A673 (cell line): ENCODE measurements at regions not wholly inside any gene's neighbourhood (a gene's known extent, or its start where the extent isn't known, plus 50 kb on each side); places are given as distances from the start of the nearest gene placed in this dataset.

Source experiments
- BruUV-seq: library from RNA; stranded (reverse); fragments of 400-500 nt; replicated peaks from 2 replicates; lab custom pipeline; 2021; lab: Mats Ljungman, UMichigan
- CTCF ChIA-PET: fragments of 300-600 bp; sonication (Branson Sonifier 250); formaldehyde crosslinking; loops from one replicate; lab custom pipeline; 2022; ENCODE audit warnings: antibody characterized with exemption; lab: Charles Lee
- POLR2A ChIA-PET: fragments of 300-600 bp; sonication (Branson Sonifier 250); formaldehyde crosslinking; loops from one replicate; lab custom pipeline; 2022; ENCODE audit warnings: antibody characterized with exemption; ENCODE audit not compliant: low non-redundant PET; lab: Charles Lee
- DNase-seq: peaks from one replicate; pipeline ENCODE4 v3.0.0-alpha.2; 2015; ENCODE audit warnings: low spot score
- H3K27ac ChIP-seq: fragments of 200-600 bp; sonication (generic); 2 replicates; pipeline ENCODE4 v1.5.1; 2016; ENCODE audit warnings: mixed run types, low read depth, mild to moderate bottlenecking, mixed read lengths, antibody characterized with exemption, low read length; ENCODE audit not compliant: poor library complexity, severe bottlenecking
- H3K27me3 ChIP-seq: fragments of 200-600 bp; sonication (generic); replicated peaks from 2 replicates; pipeline ENCODE4 v1.6.1; 2017; ENCODE audit warnings: mixed run types, low read depth, mild to moderate bottlenecking, mixed read lengths, antibody characterized with exemption, low read length; ENCODE audit not compliant: insufficient read depth, poor library complexity
- H3K36me3 ChIP-seq: fragments of 200-600 bp; sonication (generic); 2 replicates; pipeline ENCODE4 v1.6.1; 2016; ENCODE audit warnings: mixed run types, mild to moderate bottlenecking, mixed read lengths, antibody characterized with exemption, low read length; ENCODE audit not compliant: insufficient read depth, poor library complexity, severe bottlenecking
- H3K4me1 ChIP-seq: fragments of 200-600 bp; sonication (generic); 2 replicates; pipeline ENCODE4 v1.6.1; 2017; ENCODE audit warnings: mixed run types, mild to moderate bottlenecking, mixed read lengths, antibody characterized with exemption, low read length; ENCODE audit not compliant: insufficient read depth, poor library complexity, severe bottlenecking
- H3K4me3 ChIP-seq: fragments of 200-600 bp; sonication (generic); 2 replicates; pipeline ENCODE4 v1.5.1; 2016; ENCODE audit warnings: low read depth, mixed run types, mild to moderate bottlenecking, mixed read lengths, low read length; ENCODE audit not compliant: poor library complexity, severe bottlenecking
- H3K9me3 ChIP-seq: fragments of 200-600 bp; sonication (generic); 2 replicates; pipeline ENCODE4 v1.6.1; 2016; ENCODE audit warnings: mixed run types, low read depth, mild to moderate bottlenecking, mixed read lengths, antibody characterized with exemption, low read length; ENCODE audit not compliant: poor library complexity, severe bottlenecking
- EZH2 ChIP-seq: fragments of 200-600 bp; sonication (generic); IDR thresholded peaks from 2 replicates; pipeline ENCODE4 v1.6.1; 2017; ENCODE audit warnings: borderline replicate concordance, low read depth, mild to moderate bottlenecking, mixed read lengths, antibody characterized with exemption, low read length; ENCODE audit not compliant: poor library complexity, severe bottlenecking
- intact Hi-C: fragments of 100-400 bp; cut with micrococcal nuclease; formaldehyde crosslinking; loops from one replicate; pipeline ENCODE4 v1.10.0; 2022; ENCODE audit not compliant: unreplicated experiment
- TF ChIP-seq, protein P1 (sequence below): fragments of 300-800, 200-600 bp; sonication (generic); conservative IDR thresholded peaks from 2 replicates; pipeline ENCODE4 v1.5.1; 2017; ENCODE audit warnings: low read depth, mild to moderate bottlenecking, antibody characterized with exemption, low read length, moderate library complexity, mixed read lengths

DNA sequence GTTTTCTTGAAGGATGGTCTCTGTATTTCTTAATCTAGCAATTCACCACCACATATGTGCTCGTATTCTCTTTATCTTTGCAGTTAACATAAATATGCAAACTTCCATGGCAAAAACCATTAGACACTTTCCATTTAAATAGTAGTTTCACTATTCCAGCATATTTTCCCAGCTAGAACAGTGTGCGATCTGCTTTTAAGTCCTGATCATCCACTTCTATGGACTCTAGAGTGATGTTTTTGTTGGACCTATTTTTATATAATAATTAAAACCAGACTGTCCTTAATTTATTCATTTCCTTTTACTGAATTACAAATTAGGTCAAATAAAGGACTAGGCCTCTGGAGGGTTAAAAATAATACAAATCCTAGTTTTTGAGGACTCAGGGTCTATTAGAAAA is 418.4 kb upstream of the TRIB2 start:
- no peak for TF ChIP-seq EZH2
- TF ChIP-seq, protein P1, sequence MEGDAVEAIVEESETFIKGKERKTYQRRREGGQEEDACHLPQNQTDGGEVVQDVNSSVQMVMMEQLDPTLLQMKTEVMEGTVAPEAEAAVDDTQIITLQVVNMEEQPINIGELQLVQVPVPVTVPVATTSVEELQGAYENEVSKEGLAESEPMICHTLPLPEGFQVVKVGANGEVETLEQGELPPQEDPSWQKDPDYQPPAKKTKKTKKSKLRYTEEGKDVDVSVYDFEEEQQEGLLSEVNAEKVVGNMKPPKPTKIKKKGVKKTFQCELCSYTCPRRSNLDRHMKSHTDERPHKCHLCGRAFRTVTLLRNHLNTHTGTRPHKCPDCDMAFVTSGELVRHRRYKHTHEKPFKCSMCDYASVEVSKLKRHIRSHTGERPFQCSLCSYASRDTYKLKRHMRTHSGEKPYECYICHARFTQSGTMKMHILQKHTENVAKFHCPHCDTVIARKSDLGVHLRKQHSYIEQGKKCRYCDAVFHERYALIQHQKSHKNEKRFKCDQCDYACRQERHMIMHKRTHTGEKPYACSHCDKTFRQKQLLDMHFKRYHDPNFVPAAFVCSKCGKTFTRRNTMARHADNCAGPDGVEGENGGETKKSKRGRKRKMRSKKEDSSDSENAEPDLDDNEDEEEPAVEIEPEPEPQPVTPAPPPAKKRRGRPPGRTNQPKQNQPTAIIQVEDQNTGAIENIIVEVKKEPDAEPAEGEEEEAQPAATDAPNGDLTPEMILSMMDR, result no peak
- ChIA-PET POLR2A (no interaction called here), CTCF (no interaction called here)
- Histone ChIP-seq H3K4me3 (no peak overlapping the region), H3K9me3 (no peaks in the 10 kb centered on the region), H3K36me3 (no peaks in the 10 kb centered on the region), H3K4me1 (no peaks in the 10 kb centered on the region), H3K27me3 (no peaks in the 10 kb centered on the region), H3K27ac (no peak overlapping the region)
- no TSS peak for BruUV-seq
- DNase-seq, result peak; percentile 4
- intact Hi-C loops, result no loop called here

DNA sequence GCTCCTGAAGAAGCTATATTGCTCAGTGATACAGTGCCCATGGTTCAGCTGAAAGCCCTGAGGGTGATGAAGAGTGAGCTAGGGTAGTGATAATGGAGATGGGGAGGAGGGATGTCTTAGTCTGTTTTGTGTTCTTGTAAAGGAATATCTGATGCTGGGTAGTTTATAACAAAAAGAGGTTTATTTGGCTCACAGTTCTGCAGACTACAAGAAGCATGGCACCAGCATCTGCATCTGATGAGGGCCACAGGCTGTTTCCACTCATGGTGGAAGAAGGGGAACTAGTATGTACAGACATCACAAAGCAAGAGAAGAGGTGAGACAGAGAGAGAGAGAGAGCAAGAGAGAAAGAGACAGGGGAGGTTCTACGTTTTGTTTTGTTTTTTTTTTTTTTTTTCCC is 417.3 kb upstream of the TRIB2 start:
- intact Hi-C loops, result no loop called here
- no TSS peak for BruUV-seq
- no peak for DNase-seq
- Histone ChIP-seq H3K9me3 (no peaks in the 10 kb centered on the region), H3K4me3 (no peak overlapping the region), H3K4me1 (no peaks in the 10 kb centered on the region), H3K27me3 (no peaks in the 10 kb centered on the region), H3K27ac (no peak overlapping the region), H3K36me3 (no peaks in the 10 kb centered on the region)
- ChIA-PET CTCF (no interaction called here), POLR2A (no interaction called here)
- no peak for TF ChIP-seq EZH2
- TF ChIP-seq, protein P1, result no peak

DNA sequence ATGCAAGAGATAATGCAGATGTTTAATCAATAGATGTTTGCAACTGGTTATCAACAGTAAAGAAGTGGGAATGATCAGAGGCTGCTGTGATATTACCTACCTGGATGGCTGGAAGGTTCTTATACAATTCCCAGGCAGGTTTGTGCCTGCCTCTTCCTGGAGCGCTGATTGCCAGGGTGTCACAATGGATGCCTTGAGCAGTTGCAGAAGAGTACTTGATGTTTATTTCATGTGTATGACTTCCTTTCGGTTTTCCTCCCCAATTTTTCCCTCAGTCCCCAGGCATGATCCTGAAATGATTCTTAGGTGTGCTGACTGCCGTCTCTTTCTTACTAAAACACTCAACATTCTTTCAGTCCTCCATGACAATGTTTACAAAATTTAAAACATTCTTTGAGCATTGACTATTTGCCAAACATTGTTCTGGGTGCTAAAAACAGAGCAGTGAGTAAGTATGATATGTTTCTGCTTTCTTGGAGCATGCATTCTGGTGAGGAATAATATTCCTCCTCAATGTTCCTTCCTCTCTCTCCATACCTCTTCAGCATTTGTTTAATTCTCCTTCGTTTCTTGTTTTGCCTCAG is 416.6 kb upstream of the TRIB2 start:
- POLR2A ChIA-PET, result no interaction called here
- Histone ChIP-seq H3K4me3 (no peak overlapping the region), H3K9me3 (no peaks in the 10 kb centered on the region), H3K27ac (no peak overlapping the region), H3K4me1 (no peaks in the 10 kb centered on the region), H3K36me3 (no peaks in the 10 kb centered on the region), H3K27me3 (no peaks in the 10 kb centered on the region)
- no peak for DNase-seq
- TF ChIP-seq, protein P1, result no peak
- no peak for TF ChIP-seq EZH2
- CTCF ChIA-PET, result no interaction called here
- intact Hi-C loops, result no loop called here
- BruUV-seq, result no TSS peak
